Psoas muscle (tissue), 7 donors: ENCODE measurements at regions not wholly inside any gene's neighbourhood (a gene's known extent, or its start where the extent isn't known, plus 50 kb on each side); places are given as distances from the start of the nearest gene placed in this dataset.

ENCODE experiments used
- ATAC-seq, 4 donors: fragments of 200-7000 bp; cut with Tn5 transposase; one replicate each; pipeline ENCODE4 v1.9.1; 2020; ENCODE audit warnings: moderate library complexity in 3 of 4, mild to moderate bottlenecking in 2 of 4
- DNase-seq, 2 donors: peaks; one replicate each; pipeline ENCODE4 v3.0.0-alpha.2; 2020
- H3K27ac ChIP-seq: fragments of 200-600 bp; one replicate; pipeline ENCODE4 v1.8.0; 2022
- H3K27me3 ChIP-seq, 3 donors: fragments of 200-600 bp in 1 of 3; one replicate each; pipeline versions ENCODE4 v1.6.1 to v1.8.0; 2013 to 2022; ENCODE audit warnings: low read length in 2 of 3, mild to moderate bottlenecking in 2 of 3, moderate library complexity in 1 of 3; ENCODE audit not compliant: insufficient read depth in 3 of 3
- H3K36me3 ChIP-seq, 2 donors: fragments of 200-600 bp in 1 of 2; one replicate each; pipeline versions ENCODE4 v1.6.1 to v1.8.0; 2013 to 2022; ENCODE audit warnings: low read depth in 1 of 2, mild to moderate bottlenecking in 1 of 2, moderate library complexity in 1 of 2; ENCODE audit not compliant: insufficient read depth in 1 of 2
- H3K4me1 ChIP-seq: fragments of 200-600 bp; one replicate; pipeline ENCODE4 v1.8.0; 2022
- H3K4me3 ChIP-seq: fragments of 200-600 bp; one replicate; pipeline ENCODE4 v1.8.0; 2022; ENCODE audit warnings: mild to moderate bottlenecking
- H3K9me3 ChIP-seq: fragments of 200-600 bp; one replicate; pipeline ENCODE4 v1.8.0; 2022
- WGBS, 3 donors: extraction: QIAGEN DNeasy Blood & Tissue Kit; methylation state at CpG; one replicate each; pipeline versions ENCODE4 v1.1.6 to v1.1.7; 2013; 5-methylcytosine and 5-hydroxymethylcytosine counted together
- intact Hi-C, 2 donors: fragments of 100-400 bp; cut with DNase I; formaldehyde crosslinking; loops; one replicate each; pipeline versions ENCODE4 v1.11.0 to v1.14.2; 2022
- TF ChIP-seq, protein P1 (sequence below): fragments of 200-600 bp; IDR thresholded peaks from one replicate; pipeline ENCODE4 v1.8.0; 2022; ENCODE audit warnings: antibody characterized with exemption
- donor health status: healthy with polysubstance abuse.
- donor health status: DM: no; HTN: no; CAD: no; lungs with moderate emphysema.
- donor health status: Bipolar disorder and iron deficiency.
- donor health status: healthy.
- donor health status: DM: yes; HTN: yes; CAD: no.
- donor health status: DM: no; HTN: no; CAD: no.
- donor health status: DM: yes; HTN: yes; CAD: no.

DNA sequence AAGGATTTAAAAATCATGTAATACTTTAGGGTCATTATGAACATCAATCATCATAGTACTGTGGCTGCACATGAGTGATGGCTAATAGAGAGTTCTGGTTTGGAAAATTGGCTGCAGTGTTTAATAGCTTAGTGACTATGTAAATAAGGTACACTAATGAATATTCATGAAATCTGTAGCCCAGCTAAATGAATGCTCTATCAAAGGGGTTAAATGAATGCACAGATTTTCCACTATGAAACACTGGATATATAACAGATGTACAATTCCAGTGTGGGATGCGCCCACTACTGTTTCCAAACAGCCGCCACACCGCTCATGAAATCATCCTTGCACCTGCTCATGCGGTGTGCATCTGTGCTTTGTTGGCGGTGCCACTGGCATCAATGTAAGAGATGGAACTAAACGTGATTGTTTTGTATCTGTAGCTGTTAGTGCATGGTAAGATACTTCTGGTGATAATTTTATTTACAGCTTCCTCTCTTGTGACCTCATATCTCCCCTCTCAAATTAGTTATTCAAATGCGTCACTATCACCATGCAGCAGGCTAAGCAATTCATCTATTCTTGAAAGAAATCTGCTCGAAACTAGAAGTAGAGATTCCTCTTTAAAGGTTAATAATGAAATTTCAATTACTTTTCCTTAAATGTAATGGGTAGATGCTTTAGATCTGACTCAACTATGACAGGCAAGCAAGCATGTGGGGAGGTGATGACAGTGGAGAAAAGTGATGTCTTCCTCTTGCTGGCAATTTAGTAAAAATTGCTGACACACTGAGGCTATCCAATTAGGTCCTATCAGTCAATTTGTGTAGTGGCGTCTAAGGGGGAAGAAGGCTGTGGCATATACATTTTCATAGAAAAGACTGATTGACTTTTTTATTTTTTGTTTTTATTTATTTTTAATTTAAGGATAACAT is 433.6 kb downstream of the AEBP2 start:
- Histone ChIP-seq H3K4me1 (no peaks in the 10 kb centered on the region), H3K27ac (no peak overlapping the region), H3K9me3 (no peaks in the 10 kb centered on the region), H3K36me3 (no peaks in the 10 kb centered on the region), H3K27me3 (no peaks in the 10 kb centered on the region), H3K4me3 (no peak overlapping the region)
- TF ChIP-seq, protein P1, sequence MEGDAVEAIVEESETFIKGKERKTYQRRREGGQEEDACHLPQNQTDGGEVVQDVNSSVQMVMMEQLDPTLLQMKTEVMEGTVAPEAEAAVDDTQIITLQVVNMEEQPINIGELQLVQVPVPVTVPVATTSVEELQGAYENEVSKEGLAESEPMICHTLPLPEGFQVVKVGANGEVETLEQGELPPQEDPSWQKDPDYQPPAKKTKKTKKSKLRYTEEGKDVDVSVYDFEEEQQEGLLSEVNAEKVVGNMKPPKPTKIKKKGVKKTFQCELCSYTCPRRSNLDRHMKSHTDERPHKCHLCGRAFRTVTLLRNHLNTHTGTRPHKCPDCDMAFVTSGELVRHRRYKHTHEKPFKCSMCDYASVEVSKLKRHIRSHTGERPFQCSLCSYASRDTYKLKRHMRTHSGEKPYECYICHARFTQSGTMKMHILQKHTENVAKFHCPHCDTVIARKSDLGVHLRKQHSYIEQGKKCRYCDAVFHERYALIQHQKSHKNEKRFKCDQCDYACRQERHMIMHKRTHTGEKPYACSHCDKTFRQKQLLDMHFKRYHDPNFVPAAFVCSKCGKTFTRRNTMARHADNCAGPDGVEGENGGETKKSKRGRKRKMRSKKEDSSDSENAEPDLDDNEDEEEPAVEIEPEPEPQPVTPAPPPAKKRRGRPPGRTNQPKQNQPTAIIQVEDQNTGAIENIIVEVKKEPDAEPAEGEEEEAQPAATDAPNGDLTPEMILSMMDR, result no peak
- DNase-seq (no peak), ATAC-seq (no peak)
- intact Hi-C loops, result no loop called here
- WGBS, 3 donors, result 49 to 60% (median 57%) methylated on average over 9 of the region's 9 CpGs

DNA sequence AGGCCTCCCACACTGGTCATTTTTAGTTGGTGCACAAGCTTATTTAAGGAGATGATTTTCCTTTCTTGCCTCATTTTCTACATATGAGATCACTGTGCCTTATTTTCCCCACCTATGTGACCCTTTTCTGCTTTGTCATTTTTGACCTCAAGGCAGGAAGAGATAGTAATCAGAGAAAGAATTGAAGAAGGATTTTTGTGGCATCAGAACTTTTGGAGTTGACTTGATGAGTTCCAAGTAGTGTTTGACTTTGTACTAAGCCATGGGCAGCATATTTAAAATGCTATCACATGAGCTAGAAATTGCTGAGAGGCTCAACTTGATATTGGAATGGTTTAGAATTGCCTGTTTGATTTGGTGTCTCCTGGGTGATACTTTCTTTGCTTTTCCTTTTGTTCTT is 440.8 kb downstream of the AEBP2 start:
- no peaks in the 10 kb centered on the region for H3K36me3 ChIP-seq

DNA sequence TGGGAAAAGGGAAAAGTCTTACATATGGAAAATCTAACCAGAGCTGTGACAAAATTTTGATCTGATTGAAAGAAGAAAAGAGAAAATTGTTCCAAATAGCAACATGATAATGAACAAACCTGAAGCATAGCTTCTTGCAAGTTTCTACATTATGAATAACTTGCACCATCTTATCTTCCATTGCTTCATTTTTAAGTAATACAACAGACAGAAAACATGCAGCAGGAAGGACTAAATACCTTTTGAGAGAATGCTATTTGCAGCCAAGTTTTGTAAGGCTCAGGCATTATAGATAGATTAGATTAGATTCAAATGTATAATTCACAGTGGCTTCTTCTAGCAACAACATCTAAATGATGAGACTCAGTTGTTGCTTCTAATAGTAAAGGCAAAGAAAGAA is 441.4 kb downstream of the AEBP2 start:
- TF ChIP-seq, protein P1, result no peak
- Histone ChIP-seq H3K27ac (no peak overlapping the region), H3K27me3 (no peaks in the 10 kb centered on the region), H3K4me1 (no peaks in the 10 kb centered on the region), H3K4me3 (no peak overlapping the region), H3K9me3 (no peaks in the 10 kb centered on the region), H3K36me3 (no peaks in the 10 kb centered on the region)
- DNase-seq (no peak), ATAC-seq (no peak)
- intact Hi-C loops, result no loop called here

More for the DNA sequence above, 440.8 kb downstream of the AEBP2 start:
- intact Hi-C loops, result no loop called here
- no peaks in the 10 kb centered on the region for H3K27me3 ChIP-seq
- no peak for ATAC-seq
- no peak for DNase-seq
- H3K4me3 ChIP-seq, result no peak overlapping the region
- no peaks in the 10 kb centered on the region for H3K4me1 ChIP-seq
- TF ChIP-seq, protein P1, result no peak
- no peaks in the 10 kb centered on the region for H3K9me3 ChIP-seq
- H3K27ac ChIP-seq, result no peak overlapping the region

DNA sequence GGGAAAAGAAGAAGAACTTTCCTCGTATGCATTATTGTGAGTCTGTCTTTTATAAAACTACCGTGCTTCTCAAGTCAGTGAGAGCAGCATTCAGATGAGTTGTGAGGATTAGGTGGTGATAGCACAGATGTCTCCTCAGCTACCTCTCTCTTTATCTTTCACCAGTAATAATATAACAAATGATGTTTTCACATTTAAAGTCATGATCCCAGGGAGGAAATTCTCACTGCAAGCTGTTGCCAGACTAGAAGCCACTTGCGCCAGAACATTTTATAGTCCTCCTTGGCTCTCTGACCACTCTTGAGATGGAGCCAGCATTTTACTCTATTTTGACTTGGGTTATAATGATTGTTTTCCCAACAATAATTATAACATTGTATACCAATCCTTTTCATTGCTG is 443.1 kb downstream of the AEBP2 start:
- Histone ChIP-seq H3K36me3 (no peaks in the 10 kb centered on the region), H3K27me3 (no peaks in the 10 kb centered on the region), H3K9me3 (no peaks in the 10 kb centered on the region), H3K27ac (no peak overlapping the region), H3K4me3 (no peak overlapping the region), H3K4me1 (no peaks in the 10 kb centered on the region)
- 13 to 21% (median 19%) methylated on average over 3 of the region's 3 CpGs for WGBS, 3 donors
- intact Hi-C loops, result no loop called here
- TF ChIP-seq, protein P1, result no peak
- no peak for DNase-seq
- no peak for ATAC-seq
